NT2/D1 (cell line): ENCODE measurements at regions not wholly inside any gene's neighbourhood (a gene's known extent, or its start where the extent isn't known, plus 50 kb on each side); places are given as distances from the start of the nearest gene placed in this dataset.

ENCODE experiments used
- DNase-seq: peaks from one replicate; pipeline ENCODE4 v3.0.0-alpha.2; 2011; ENCODE audit warnings: low read depth, low spot score
- H3K27me3 ChIP-seq: 2 replicates; pipeline ENCODE4 v1.6.0; 2011; ENCODE audit warnings: mild to moderate bottlenecking; ENCODE audit not compliant: insufficient read length, insufficient read depth
- H3K36me3 ChIP-seq: 2 replicates; pipeline ENCODE4 v1.6.1; 2011; ENCODE audit warnings: mild to moderate bottlenecking, low read length, mixed read lengths; ENCODE audit not compliant: insufficient read depth, insufficient read length
- H3K4me1 ChIP-seq: 2 replicates; pipeline ENCODE4 v1.5.1; 2011; ENCODE audit not compliant: insufficient read depth, insufficient read length
- H3K4me3 ChIP-seq: 2 replicates; pipeline ENCODE4 v1.5.1; 2011; ENCODE audit warnings: low read depth; ENCODE audit not compliant: insufficient read length
- H3K9ac ChIP-seq: 2 replicates; pipeline ENCODE4 v1.6.0; 2011; ENCODE audit warnings: low read depth; ENCODE audit not compliant: insufficient read length
- H3K9me3 ChIP-seq: 2 replicates; pipeline ENCODE4 v1.5.1; 2011; ENCODE audit warnings: mild to moderate bottlenecking, low read length; ENCODE audit not compliant: insufficient read depth
- SUZ12 ChIP-seq: IDR thresholded peaks from 2 replicates; pipeline ENCODE4 v1.6.1; 2011; ENCODE audit not compliant: insufficient read length, insufficient read depth; ENCODE audit errors: extremely low read depth
- YY1 ChIP-seq: IDR thresholded peaks from 2 replicates; pipeline ENCODE4 v1.6.1; 2011; ENCODE audit not compliant: insufficient read length, insufficient read depth
- ZNF274 ChIP-seq: IDR thresholded peaks from 2 replicates; pipeline ENCODE4 v1.6.1; 2011; ENCODE audit warnings: mild to moderate bottlenecking, low read depth, low read length

- H3K9ac ChIP-seq = no peak overlapping the region
- no peaks in the 10 kb centered on the region for H3K27me3 ChIP-seq
- TF ChIP-seq SUZ12 = no peak
- no peak for TF ChIP-seq ZNF274
- no peak for TF ChIP-seq YY1
- H3K4me3 ChIP-seq = no peak overlapping the region
- H3K4me1 ChIP-seq = no peaks in the 10 kb centered on the region
- H3K9me3 ChIP-seq = no peaks in the 10 kb centered on the region
- no peak for DNase-seq
- H3K36me3 ChIP-seq = no peaks in the 10 kb centered on the region
Measured at GRCh38 chr6:27623103-27623502, 150.2 kb upstream of the ZNF184 start.

DNA sequence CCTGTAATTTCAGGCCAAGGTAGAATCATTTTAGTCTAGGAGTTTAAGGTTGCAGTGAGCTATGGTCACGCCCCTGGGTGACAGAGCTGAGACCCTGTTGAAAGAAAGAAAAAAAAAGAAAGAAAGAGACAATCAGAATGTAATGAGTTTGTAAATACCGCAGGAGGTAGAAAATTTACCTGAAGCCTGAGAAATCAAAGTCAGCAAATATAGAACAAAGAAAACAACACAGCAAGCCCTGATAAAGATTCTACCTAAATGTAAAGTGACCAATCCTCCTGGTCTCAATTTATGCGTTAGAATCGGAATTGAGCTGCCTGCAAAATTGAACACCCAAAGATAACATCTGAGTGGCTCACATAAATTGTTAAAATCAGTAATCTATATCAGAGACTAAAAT is 146.5 kb upstream of the ZNF184 start:
- DNase-seq = no peak
- Histone ChIP-seq H3K9me3 (no peaks in the 10 kb centered on the region), H3K36me3 (no peaks in the 10 kb centered on the region), H3K9ac (no peak overlapping the region), H3K4me3 (no peak overlapping the region), H3K4me1 (no peaks in the 10 kb centered on the region), H3K27me3 (peaks cover 9% of the 10 kb centered on the region)
- TF ChIP-seq YY1 = no peak
- no peak for TF ChIP-seq SUZ12

DNA sequence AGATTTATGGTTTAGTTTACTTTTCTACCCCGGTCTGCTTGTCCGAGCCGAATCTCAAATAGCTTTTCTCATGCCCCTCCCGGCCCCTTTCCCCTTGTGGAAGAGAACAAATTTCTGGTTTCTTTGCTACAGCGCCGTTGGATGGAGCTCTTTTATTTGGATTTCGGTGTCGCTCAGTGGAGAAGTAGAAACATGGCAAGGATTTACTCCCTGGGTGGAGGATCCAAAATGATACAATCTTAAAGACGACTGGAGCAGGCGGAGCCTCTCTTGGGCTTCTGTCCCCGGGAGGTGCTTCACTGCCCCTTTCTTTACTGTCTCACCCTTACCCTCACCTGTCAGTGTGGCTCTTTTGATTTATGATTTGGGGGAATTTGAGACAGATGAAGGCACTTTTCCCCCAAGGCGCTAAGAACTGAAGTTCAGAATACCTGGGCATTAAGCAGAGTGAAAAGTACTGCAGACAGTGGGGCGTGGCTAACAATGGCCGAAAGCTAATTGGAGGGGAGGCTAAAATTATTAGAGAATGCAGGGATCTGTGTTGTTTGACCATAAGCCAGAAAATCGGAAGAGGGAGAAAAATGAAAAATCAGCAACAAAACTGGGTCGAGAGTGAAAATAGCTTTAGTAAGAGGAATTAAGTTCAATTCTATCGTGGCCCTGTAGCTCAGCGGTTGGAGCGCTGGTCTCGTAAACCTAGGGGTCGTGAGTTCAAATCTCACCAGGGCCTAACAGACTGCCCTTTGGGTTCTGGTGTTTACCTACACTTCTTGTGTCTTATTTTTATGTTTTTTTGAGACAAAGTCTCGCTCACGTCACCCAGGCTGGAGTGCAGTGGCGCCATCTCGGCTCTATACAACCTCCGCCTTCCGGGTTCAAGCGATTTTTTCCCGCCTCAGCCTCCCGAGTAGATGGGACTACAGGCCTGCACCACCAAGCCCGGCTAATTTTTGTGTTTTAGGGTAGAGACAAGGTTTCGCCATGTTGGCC is 145.1 kb upstream of the ZNF184 start:
- Histone ChIP-seq H3K9me3 (no peaks in the 10 kb centered on the region), H3K4me1 (no peaks in the 10 kb centered on the region), H3K9ac (peak overlapping the region; percentile 29), H3K4me3 (peak overlapping the region; percentile 56), H3K36me3 (no peaks in the 10 kb centered on the region), H3K27me3 (peaks cover 9% of the 10 kb centered on the region)
- DNase-seq = no peak
- TF ChIP-seq YY1 = no peak
- TF ChIP-seq ZNF274 = no peak
- no peak for TF ChIP-seq SUZ12

GRCh38 chr6:27617046-27617687 is 144.3 kb upstream of the ZNF184 start:
- Histone ChIP-seq H3K36me3 (no peaks in the 10 kb centered on the region), H3K4me1 (no peaks in the 10 kb centered on the region), H3K9me3 (no peaks in the 10 kb centered on the region), H3K27me3 (peaks cover 9% of the 10 kb centered on the region), H3K4me3 (peak overlapping the region; percentile 56), H3K9ac (peak overlapping the region; percentile 61)
- no peak for DNase-seq
- TF ChIP-seq ZNF274 (no peak), SUZ12 (no peak), YY1 (no peak)

DNA sequence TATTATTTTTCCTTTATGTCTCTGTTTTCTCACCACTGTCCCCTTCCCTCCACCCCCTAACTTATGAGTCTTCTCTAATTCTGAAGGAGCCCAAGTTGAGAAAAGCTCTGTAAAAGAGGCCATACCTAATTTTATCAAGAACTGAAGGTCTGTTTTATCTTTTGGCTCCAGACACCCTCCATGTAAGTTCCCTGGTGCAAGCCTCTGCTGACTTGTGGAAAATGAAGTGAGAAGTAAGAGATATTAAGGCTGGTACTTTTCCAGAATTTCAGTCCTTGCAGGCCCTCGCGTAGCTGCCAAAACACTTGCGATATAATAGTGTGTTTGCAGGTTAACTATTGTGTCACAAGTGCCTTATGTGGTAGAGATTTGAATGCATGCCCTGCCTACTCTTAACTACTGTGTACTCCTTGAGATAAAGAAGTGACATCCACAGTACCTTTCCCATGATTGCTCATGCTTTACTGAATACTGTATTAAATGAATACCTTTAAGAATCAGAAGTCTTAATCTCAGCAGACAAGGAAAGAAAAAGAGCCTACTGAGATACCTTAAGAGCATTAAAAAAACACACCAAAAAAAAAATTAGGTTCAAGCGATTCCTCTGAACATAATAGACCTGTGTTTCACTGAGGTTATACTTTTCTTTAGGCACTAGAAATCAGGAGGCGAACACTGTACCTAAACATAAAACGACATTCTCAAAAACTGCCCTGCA is 143.6 kb upstream of the ZNF184 start:
- no peak for DNase-seq
- Histone ChIP-seq H3K4me1 (no peaks in the 10 kb centered on the region), H3K36me3 (no peaks in the 10 kb centered on the region), H3K4me3 (peak overlapping the region; percentile 56), H3K9ac (peak overlapping the region; percentile 61), H3K9me3 (no peaks in the 10 kb centered on the region), H3K27me3 (peaks cover 9% of the 10 kb centered on the region)
- TF ChIP-seq SUZ12 (no peak), YY1 (no peak), ZNF274 (no peak)

GRCh38 chr6:27611451-27611850 is 138.5 kb upstream of the ZNF184 start:
- H3K9me3 ChIP-seq = no peaks in the 10 kb centered on the region
- H3K36me3 ChIP-seq = no peaks in the 10 kb centered on the region
- H3K4me1 ChIP-seq = no peaks in the 10 kb centered on the region
- no peak overlapping the region for H3K4me3 ChIP-seq
- TF ChIP-seq ZNF274 (no peak), SUZ12 (no peak), YY1 (no peak)
- H3K27me3 ChIP-seq = peaks cover under 1% of the 10 kb centered on the region
- no peak overlapping the region for H3K9ac ChIP-seq
- DNase-seq = no peak
